Sigmoid colon (tissue), 6 donors: ENCODE measurements at regions not wholly inside any gene's neighbourhood (a gene's known extent, or its start where the extent isn't known, plus 50 kb on each side); places are given as distances from the start of the nearest gene placed in this dataset.

Experiments
- DNase-seq: peaks from one replicate; pipeline ENCODE4 v3.0.0-alpha.2; 2019
- H3K27ac ChIP-seq, 4 donors: fragments of 200-600 bp; sonication (generic); one replicate each; pipeline ENCODE4 v1.5.1; 2016 to 2019; ENCODE audit warnings: mild to moderate bottlenecking in 1 of 4
- H3K27me3 ChIP-seq, 3 donors: fragments of 200-600 bp; sonication (generic); one replicate each; pipeline ENCODE4 v1.5.1; 2019; ENCODE audit warnings: mild to moderate bottlenecking in 1 of 3
- H3K36me3 ChIP-seq, 4 donors: fragments of 200-600 bp; sonication (generic); one replicate each; pipeline ENCODE4 v1.5.1; 2016 to 2019
- H3K4me1 ChIP-seq, 4 donors: fragments of 200-600 bp; sonication (generic); one replicate each; pipeline ENCODE4 v1.5.1; 2017 to 2019
- H3K4me3 ChIP-seq, 4 donors: fragments of 200-600 bp; sonication (generic); one replicate each; pipeline ENCODE4 v1.5.1; 2017 to 2019; ENCODE audit warnings: mild to moderate bottlenecking in 2 of 4, moderate library complexity in 1 of 4
- H3K9me3 ChIP-seq, 4 donors: fragments of 200-600 bp in 3 of 4; sonication (generic) in 3 of 4; one replicate each; pipeline versions ENCODE4 v1.5.1 to v1.6.1; 2013 to 2019
- EP300 ChIP-seq, 4 donors: sonication (generic); formaldehyde crosslinking; IDR thresholded peaks; one replicate each; pipeline ENCODE4 v1.6.1; 2017; ENCODE audit warnings: antibody characterized with exemption in 4 of 4
- POLR2A ChIP-seq, 2 donors: fragments of 450-650 bp; IDR thresholded peaks; one replicate each; pipeline ENCODE4 v1.6.1; 2016; ENCODE audit warnings: antibody characterized with exemption in 2 of 2, mild to moderate bottlenecking in 2 of 2, moderate library complexity in 2 of 2
- POLR2AphosphoS5 ChIP-seq, 4 donors: sonication (generic); formaldehyde crosslinking; IDR thresholded peaks; one replicate each; pipeline ENCODE4 v1.6.1; 2017; ENCODE audit warnings: antibody characterized with exemption in 4 of 4
- WGBS, 2 donors: extraction: QIAGEN DNeasy Blood & Tissue Kit; methylation state at CpG; one replicate each; pipeline ENCODE4 v1.1.7; 2013; 5-methylcytosine and 5-hydroxymethylcytosine counted together
- intact Hi-C: fragments of 100-400 bp; cut with DNase I; formaldehyde crosslinking; loops from one replicate; pipeline ENCODE4 v1.15.1; 2023
- TF ChIP-seq, protein P1 (sequence below), 4 experiments: fragments of 450-650 bp in 3 of 4; fragments of 200-600 bp in 1 of 4; IDR thresholded peaks; one replicate each; pipeline ENCODE4 v1.5.1; 2016 to 2019; ENCODE audit warnings: antibody characterized with exemption in 4 of 4, mild to moderate bottlenecking in 3 of 4, moderate library complexity in 2 of 4
- donor health status: healthy with polysubstance abuse.
- donor health status: healthy.

DNA sequence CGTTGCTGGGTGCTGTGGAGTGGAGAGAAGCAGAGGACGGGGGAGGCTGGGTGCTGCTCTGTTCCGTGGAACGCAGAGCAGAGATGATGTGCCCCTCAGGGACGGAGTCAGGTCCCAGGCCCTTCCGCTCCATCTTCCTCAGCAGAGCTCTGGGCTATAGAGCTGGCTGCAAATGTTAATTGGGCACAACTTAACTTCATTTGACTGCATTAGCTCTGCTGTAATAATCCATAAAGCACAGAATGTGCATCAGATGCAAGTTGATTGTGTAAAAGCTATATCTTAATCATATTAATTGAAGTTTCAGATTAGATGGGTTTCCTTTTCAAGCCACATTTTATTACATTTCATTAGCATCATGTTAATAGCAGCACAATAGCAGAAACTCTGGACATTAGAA is 212.6 kb downstream of the ABCC12 start:
- intact Hi-C loops: no loop called here
- Histone ChIP-seq H3K27me3 (no peaks in the 10 kb centered on the region), H3K36me3 (no peaks in the 10 kb centered on the region), H3K9me3 (no peaks in the 10 kb centered on the region), H3K4me1 (no peaks in the 10 kb centered on the region), H3K4me3 (no peak overlapping the region), H3K27ac (no peak overlapping the region)
- TF ChIP-seq, protein P1, sequence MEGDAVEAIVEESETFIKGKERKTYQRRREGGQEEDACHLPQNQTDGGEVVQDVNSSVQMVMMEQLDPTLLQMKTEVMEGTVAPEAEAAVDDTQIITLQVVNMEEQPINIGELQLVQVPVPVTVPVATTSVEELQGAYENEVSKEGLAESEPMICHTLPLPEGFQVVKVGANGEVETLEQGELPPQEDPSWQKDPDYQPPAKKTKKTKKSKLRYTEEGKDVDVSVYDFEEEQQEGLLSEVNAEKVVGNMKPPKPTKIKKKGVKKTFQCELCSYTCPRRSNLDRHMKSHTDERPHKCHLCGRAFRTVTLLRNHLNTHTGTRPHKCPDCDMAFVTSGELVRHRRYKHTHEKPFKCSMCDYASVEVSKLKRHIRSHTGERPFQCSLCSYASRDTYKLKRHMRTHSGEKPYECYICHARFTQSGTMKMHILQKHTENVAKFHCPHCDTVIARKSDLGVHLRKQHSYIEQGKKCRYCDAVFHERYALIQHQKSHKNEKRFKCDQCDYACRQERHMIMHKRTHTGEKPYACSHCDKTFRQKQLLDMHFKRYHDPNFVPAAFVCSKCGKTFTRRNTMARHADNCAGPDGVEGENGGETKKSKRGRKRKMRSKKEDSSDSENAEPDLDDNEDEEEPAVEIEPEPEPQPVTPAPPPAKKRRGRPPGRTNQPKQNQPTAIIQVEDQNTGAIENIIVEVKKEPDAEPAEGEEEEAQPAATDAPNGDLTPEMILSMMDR (IDR thresholded peaks at IDR 0.05): no peak
- no peak for TF ChIP-seq POLR2AphosphoS5 (IDR thresholded peaks at IDR 0.05)
- TF ChIP-seq EP300 (IDR thresholded peaks at IDR 0.05): no peak
- no peak for TF ChIP-seq POLR2A (IDR thresholded peaks at IDR 0.05)
- 79 to 82% methylated on average over 6 of the region's 6 CpGs for WGBS, 2 donors
- DNase-seq: no peak

DNA sequence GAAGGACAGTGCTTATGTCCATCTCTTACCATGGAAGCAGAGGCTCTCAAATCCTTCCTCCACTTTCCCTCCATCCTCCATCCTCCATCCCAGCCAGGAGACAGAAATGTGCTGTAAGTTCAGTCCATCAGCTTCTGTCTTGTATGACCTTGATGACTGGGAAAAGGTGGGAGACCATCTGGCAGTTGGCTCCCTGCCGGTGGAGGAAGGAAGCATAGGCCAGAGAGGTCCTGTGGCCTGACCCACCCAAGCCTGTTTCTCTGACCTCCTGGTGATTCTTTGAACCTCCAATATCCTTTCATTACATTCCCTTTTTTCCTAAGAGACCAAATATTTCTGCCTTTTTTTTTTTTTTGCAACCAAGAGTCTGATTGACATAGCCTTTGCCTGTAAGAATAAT is 215.3 kb downstream of the ABCC12 start:
- no peaks in the 10 kb centered on the region for H3K27me3 ChIP-seq
- TF ChIP-seq POLR2AphosphoS5 (IDR thresholded peaks at IDR 0.05) (no peak), EP300 (IDR thresholded peaks at IDR 0.05) (no peak), POLR2A (IDR thresholded peaks at IDR 0.05) (no peak)
- TF ChIP-seq, protein P1 (IDR thresholded peaks at IDR 0.05): no peak
- DNase-seq: no peak
- no peaks in the 10 kb centered on the region for H3K9me3 ChIP-seq
- no peaks in the 10 kb centered on the region for H3K36me3 ChIP-seq
- no peak overlapping the region for H3K4me3 ChIP-seq
- WGBS, 2 donors: 67 to 80% methylated on average over 1 of the region's 1 CpG
- intact Hi-C loops: no loop called here
- no peaks in the 10 kb centered on the region for H3K4me1 ChIP-seq
- H3K27ac ChIP-seq: no peak overlapping the region

DNA sequence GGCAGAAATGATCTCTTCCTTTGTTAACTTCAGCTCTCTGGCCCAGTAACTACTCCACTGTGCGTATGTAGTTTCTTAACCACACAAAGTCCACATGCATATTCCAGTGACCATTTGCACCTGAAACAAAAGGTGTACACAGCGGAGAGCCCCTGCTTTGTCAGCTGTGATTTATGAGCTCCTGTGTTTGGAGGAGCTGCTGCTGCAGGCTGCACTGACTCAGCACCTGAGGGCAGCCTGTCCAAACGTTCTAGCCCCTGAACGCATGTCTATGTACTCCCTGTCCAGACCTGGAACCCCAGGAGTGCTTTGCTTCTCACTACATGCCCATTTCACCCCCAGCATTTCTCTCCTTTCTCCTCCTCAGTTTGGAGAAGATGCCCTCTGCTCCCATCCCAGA is 216.1 kb downstream of the ABCC12 start:
- Histone ChIP-seq H3K27ac (no peak overlapping the region), H3K4me3 (no peak overlapping the region), H3K9me3 (no peaks in the 10 kb centered on the region), H3K36me3 (no peaks in the 10 kb centered on the region), H3K27me3 (no peaks in the 10 kb centered on the region), H3K4me1 (no peaks in the 10 kb centered on the region)
- intact Hi-C loops: no loop called here
- 25 to 48% methylated on average over 4 of the region's 4 CpGs for WGBS, 2 donors
- DNase-seq: no peak
- TF ChIP-seq EP300 (IDR thresholded peaks at IDR 0.05) (no peak), POLR2A (IDR thresholded peaks at IDR 0.05) (no peak), POLR2AphosphoS5 (IDR thresholded peaks at IDR 0.05) (no peak)
- TF ChIP-seq, protein P1 (IDR thresholded peaks at IDR 0.05): no peak

DNA sequence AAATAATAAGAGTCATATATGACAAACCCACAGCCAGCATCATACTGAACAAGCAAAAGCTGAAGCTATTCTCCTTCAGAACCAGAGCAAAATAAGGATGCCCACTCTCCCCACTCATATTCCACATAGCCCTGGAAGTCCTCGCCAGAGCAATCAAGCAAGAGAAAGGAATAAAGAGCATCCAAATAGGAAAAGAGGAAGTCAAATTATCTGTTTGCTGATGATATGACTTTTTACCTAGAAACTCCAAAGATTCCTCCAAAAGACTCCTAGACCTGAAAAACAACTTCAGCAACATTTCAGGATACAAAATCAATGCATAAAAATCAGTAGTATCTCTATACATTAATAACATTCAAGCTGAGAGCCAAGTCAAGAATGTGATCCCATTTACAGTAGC is 217.5 kb downstream of the ABCC12 start:
- no peak for TF ChIP-seq EP300 (IDR thresholded peaks at IDR 0.05)
- TF ChIP-seq POLR2A (IDR thresholded peaks at IDR 0.05): no peak
- TF ChIP-seq, protein P1 (IDR thresholded peaks at IDR 0.05): no peak
- TF ChIP-seq POLR2AphosphoS5 (IDR thresholded peaks at IDR 0.05): no peak
- Histone ChIP-seq H3K27ac (no peak overlapping the region), H3K36me3 (no peaks in the 10 kb centered on the region), H3K27me3 (no peaks in the 10 kb centered on the region), H3K9me3 (no peaks in the 10 kb centered on the region), H3K4me3 (no peak overlapping the region), H3K4me1 (no peaks in the 10 kb centered on the region)
- no peak for DNase-seq
- 86 to 92% methylated on average over 1 of the region's 1 CpG for WGBS, 2 donors
- intact Hi-C loops: no loop called here

DNA sequence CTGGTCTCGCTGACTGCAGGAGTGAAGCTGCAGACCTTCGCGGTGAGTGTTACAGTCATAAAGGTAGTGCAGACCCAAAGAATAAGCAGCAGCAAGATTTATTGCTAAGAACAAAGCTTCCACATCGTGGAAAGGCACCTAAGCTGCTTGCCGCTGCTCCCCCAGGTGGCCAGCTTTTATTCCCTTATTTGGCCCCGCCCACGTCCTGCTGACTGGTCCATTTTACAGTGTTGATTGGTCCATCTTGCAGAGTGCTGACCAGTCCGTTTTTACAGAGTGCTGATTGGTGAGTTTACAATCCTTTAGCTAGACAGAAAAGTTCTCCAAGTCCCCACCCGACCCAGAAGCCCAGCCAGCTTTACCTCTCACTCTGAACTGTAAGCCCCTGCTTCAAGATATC is 227.8 kb downstream of the ABCC12 start:
- Histone ChIP-seq H3K27me3 (no peaks in the 10 kb centered on the region), H3K4me1 (no peaks in the 10 kb centered on the region), H3K36me3 (no peaks in the 10 kb centered on the region), H3K4me3 (no peak overlapping the region), H3K9me3 (no peaks in the 10 kb centered on the region), H3K27ac (no peak overlapping the region)
- TF ChIP-seq, protein P1 (IDR thresholded peaks at IDR 0.05): no peak
- TF ChIP-seq POLR2AphosphoS5 (IDR thresholded peaks at IDR 0.05) (no peak), EP300 (IDR thresholded peaks at IDR 0.05) (no peak), POLR2A (IDR thresholded peaks at IDR 0.05) (no peak)
- WGBS, 2 donors: 60 to 77% methylated on average over 9 of the region's 9 CpGs
- DNase-seq: no peak
- intact Hi-C loops: no loop called here
